Osteoblast (primary cell): ENCODE measurements at regions not wholly inside any gene's neighbourhood (a gene's known extent, or its start where the extent isn't known, plus 50 kb on each side); places are given as distances from the start of the nearest gene placed in this dataset.

ENCODE experiments used
- DNase-seq: peaks from one replicate; pipeline ENCODE4 v3.0.0; 2011; ENCODE audit warnings: low spot score, mixed read lengths; ENCODE audit not compliant: insufficient read length; ENCODE audit errors: missing footprints
- H2AFZ ChIP-seq: 2 replicates; pipeline ENCODE4 v1.6.0; 2011; ENCODE audit warnings: mild to moderate bottlenecking, low read length
- H3K27ac ChIP-seq: 2 replicates; pipeline ENCODE4 v1.5.1; 2011; ENCODE audit warnings: mild to moderate bottlenecking, low read depth, low read length, moderate library complexity
- H3K27me3 ChIP-seq: 2 replicates; pipeline ENCODE4 v1.6.0; 2012; ENCODE audit warnings: mild to moderate bottlenecking, control low read depth, inconsistent platforms, low read length, moderate library complexity; ENCODE audit not compliant: insufficient read depth
- H3K36me3 ChIP-seq: 2 replicates; pipeline ENCODE4 v1.5.1; 2011; ENCODE audit warnings: mild to moderate bottlenecking, low read length, control low read depth, moderate library complexity; ENCODE audit not compliant: insufficient read depth
- H3K4me1 ChIP-seq: 2 replicates; pipeline ENCODE4 v1.5.1; 2011; ENCODE audit warnings: mild to moderate bottlenecking, low read length, control low read depth, moderate library complexity; ENCODE audit not compliant: insufficient read depth
- H3K4me2 ChIP-seq: 2 replicates; pipeline ENCODE4 v1.6.0; 2011; ENCODE audit warnings: mild to moderate bottlenecking, low read length; ENCODE audit not compliant: insufficient read depth
- H3K4me3 ChIP-seq: fragments of 200-600 bp; sonication (generic); 3 replicates; pipeline ENCODE4 v1.5.1; 2012; ENCODE audit warnings: mild to moderate bottlenecking, low read length, inconsistent platforms; ENCODE audit not compliant: insufficient read depth
- H3K79me2 ChIP-seq: 2 replicates; pipeline ENCODE4 v1.6.0; 2012; ENCODE audit warnings: mild to moderate bottlenecking, low read length, control low read depth, inconsistent platforms; ENCODE audit not compliant: insufficient read depth
- H3K9me3 ChIP-seq: 2 replicates; pipeline ENCODE4 v1.5.1; 2011; ENCODE audit warnings: low read depth, low read length, control low read depth
- H4K20me1 ChIP-seq: 2 replicates; pipeline ENCODE4 v1.6.0; 2012; ENCODE audit warnings: mild to moderate bottlenecking, low read length, control low read depth; ENCODE audit not compliant: insufficient read depth
- CTCF ChIP-seq: IDR thresholded peaks from 2 replicates; pipeline ENCODE4 v1.5.1; 2011; ENCODE audit warnings: mild to moderate bottlenecking, low read depth, low read length, moderate library complexity; ENCODE audit errors: extremely low read depth

GRCh38 chrX:6313356-6313755, 84.7 kb upstream of the NLGN4X start:
- Histone ChIP-seq H3K9me3 (no peaks in the 10 kb centered on the region), H3K4me2 (no peak overlapping the region), H3K4me1 (no peaks in the 10 kb centered on the region), H3K4me3 (no peak overlapping the region), H3K27ac (no peak overlapping the region), H4K20me1 (no peaks in the 10 kb centered on the region), H2AFZ (no peak overlapping the region), H3K36me3 (no peaks in the 10 kb centered on the region), H3K27me3 (no peaks in the 10 kb centered on the region), H3K79me2 (no peaks in the 10 kb centered on the region)
- no peak for DNase-seq
- no peak for TF ChIP-seq CTCF

DNA sequence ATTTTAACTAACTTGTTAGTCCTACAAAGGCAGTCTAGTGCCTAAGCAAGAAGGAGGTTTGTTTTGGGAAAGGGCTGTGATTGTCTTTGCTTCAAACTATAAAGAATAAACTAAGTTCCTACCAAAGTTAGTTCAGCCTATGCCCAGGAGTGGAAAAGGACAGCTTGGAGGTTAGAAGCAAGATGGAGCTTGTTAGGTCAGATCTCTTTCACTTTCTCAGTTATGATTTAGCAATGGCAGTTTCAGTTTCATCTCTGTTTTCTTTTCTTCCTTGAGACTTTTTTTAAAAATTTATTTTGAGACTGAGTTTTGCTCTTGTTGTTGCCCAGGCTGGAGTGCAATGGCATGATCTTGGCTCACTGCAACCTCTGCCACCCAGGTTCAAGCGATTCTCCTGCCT, 82.9 kb upstream of the NLGN4X start:
- H4K20me1 ChIP-seq: no peaks in the 10 kb centered on the region

DNA sequence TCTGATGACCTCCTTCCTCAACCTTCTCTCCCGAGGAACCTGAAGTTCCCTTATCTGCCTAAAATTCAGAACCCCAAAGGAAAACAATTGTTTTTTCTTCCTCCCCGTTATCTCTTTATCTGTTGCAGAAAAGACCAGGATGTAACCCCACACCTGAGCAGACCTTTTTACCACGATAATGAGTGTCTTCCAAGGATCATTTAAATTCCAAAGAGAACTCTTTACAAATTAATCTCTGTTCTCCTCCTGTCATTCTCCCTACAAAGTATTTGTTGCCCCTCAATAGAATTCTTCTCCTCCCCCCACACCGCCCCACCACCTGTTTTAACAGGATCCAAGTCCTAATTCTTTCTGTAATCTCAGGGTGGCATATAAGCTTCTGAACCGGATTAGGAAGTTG, 78.5 kb upstream of the NLGN4X start:
- no peak for TF ChIP-seq CTCF
- no peaks in the 10 kb centered on the region for H3K4me1 ChIP-seq
- no peaks in the 10 kb centered on the region for H3K27me3 ChIP-seq
- no peaks in the 10 kb centered on the region for H3K9me3 ChIP-seq
- H3K27ac ChIP-seq: no peak overlapping the region
- no peaks in the 10 kb centered on the region for H3K79me2 ChIP-seq
- H4K20me1 ChIP-seq: no peaks in the 10 kb centered on the region
- H3K36me3 ChIP-seq: no peaks in the 10 kb centered on the region
- no peak overlapping the region for H3K4me2 ChIP-seq
- H3K4me3 ChIP-seq: no peak overlapping the region
- H2AFZ ChIP-seq: no peak overlapping the region
- DNase-seq: no peak

More for the DNA sequence above, 82.9 kb upstream of the NLGN4X start:
- Histone ChIP-seq H3K4me1 (no peaks in the 10 kb centered on the region), H2AFZ (no peak overlapping the region), H3K79me2 (no peaks in the 10 kb centered on the region), H3K27ac (no peak overlapping the region), H3K4me2 (no peak overlapping the region), H3K36me3 (no peaks in the 10 kb centered on the region), H3K27me3 (no peaks in the 10 kb centered on the region), H3K4me3 (no peak overlapping the region), H3K9me3 (no peaks in the 10 kb centered on the region)
- no peak for DNase-seq
- TF ChIP-seq CTCF: no peak

DNA sequence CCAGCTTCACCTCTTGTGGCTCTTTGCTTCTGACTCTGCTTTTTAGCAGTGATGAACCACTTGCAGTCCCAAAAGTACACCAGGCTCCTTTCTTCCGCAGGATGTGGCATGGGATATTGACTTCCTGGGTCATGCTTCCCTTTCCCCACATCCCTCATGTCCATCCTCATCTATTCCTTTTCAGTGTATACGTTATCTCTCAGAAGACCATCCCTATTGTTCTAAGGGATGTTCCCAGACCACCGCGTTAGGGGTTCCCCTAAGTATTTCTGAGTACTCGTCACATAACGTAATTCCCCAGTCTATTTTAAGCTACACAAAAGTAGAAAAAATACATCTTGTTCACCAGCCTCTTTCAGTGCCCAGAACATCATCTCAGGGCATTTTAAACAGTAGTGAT, 71.1 kb upstream of the NLGN4X start:
- Histone ChIP-seq H3K79me2 (no peaks in the 10 kb centered on the region), H2AFZ (no peak overlapping the region), H4K20me1 (no peaks in the 10 kb centered on the region), H3K36me3 (no peaks in the 10 kb centered on the region), H3K4me1 (no peaks in the 10 kb centered on the region), H3K27me3 (no peaks in the 10 kb centered on the region), H3K4me3 (no peak overlapping the region), H3K27ac (no peak overlapping the region), H3K4me2 (no peak overlapping the region), H3K9me3 (peaks cover 5% of the 10 kb centered on the region)
- no peak for DNase-seq
- TF ChIP-seq CTCF: no peak
